GM19025 (cell line): ENCODE measurements at regions not wholly inside any gene's neighbourhood (a gene's known extent, or its start where the extent isn't known, plus 50 kb on each side); places are given as distances from the start of the nearest gene placed in this dataset.

Experiments used
- ATAC-seq: cut with Tn5 transposase; IDR thresholded peaks from one replicate; pipeline ENCODE4 v1.9.1; 2021; ENCODE audit warnings: mild to moderate bottlenecking, low read depth, moderate library complexity; ENCODE audit not compliant: unreplicated experiment

GRCh38 chr7:125602441-125602840 lies 672.8 kb upstream of the POT1 start:
- no peak for ATAC-seq

- ATAC-seq, result no peak
Observed at GRCh38 chr7:125599387-125599786, 669.8 kb upstream of the POT1 start.

DNA sequence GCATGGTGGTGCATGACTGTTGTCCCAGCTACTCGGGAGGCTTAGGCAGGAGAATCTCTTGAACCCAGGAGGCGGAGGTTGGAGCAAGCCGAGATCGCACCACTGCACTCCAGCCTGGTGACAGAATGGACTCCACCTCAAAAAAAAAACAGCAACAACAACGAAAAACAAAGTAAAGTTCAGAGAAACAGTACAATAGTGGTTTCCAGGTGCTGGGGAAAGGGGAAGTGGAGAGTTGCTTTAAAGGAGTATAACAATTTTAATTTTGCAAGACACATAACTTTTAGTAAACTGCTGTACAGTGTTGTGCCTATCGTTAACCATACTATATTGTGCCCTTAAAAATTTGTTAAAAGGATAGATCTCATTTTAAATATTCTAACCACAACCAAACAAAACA lies 662.7 kb upstream of the POT1 start:
- no peak for ATAC-seq

GRCh38 chr7:125573126-125573525 lies 643.5 kb upstream of the POT1 start:
- ATAC-seq, result no peak

DNA sequence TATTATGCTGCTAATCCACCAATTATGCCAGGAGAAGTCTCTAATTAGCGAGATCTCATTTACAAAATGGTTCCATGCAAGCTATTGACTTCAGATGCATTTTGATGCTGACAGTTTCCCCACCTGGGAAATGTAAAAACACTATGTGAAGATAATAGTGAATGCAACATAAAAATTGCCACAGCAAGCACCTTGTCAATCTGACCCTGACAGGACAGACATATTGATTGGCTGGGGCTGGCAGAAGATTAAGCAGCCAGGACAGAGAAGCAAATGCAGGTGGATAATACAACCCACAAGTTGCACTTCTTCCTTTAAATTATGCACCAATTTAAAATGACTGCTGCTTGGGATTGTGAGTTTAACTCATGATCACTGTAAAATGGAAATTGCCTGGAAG lies 642.8 kb upstream of the POT1 start:
- ATAC-seq, result no peak

DNA sequence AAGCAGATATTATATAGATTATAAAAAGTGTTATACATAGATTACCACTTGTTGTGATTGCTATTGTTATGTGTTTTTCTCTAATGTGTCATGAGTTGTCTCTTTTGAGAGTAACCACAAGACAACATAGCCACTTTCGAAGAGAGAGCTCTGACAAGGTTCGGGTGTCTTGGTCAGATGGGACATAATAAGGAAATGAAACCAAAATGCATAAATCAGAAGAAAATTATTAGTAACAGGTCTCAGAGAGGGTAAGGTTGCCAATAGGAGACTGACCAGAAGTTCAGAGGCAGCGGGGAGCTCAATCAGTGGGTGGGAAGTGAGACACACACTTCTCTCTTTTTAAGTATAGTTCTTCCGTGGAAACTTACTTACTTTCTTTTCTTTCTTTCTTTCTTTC lies 639.2 kb upstream of the POT1 start:
- ATAC-seq, result peak; percentile 98

DNA sequence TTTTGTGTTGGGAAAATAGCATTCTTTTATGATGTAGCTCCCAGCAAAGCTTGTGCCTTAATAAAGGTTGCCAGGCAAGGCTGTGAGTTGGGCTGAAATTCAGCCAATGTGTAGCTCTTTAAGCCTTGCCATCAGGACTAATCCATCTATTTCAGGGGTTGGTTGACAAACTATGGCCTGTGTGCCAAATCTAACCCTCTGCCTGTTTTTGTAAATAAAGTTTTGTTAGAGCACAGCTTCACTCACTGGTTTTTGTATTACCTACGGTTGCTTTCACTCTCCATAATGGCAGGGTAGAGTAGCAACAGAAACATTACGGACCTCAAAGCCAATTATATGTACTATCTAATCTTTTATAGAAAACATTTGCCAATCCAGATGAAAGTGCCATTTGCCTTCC lies 638.1 kb upstream of the POT1 start:
- no peak for ATAC-seq

GRCh38 chr7:125563964-125564529 lies 634.4 kb upstream of the POT1 start:
- no peak for ATAC-seq

DNA sequence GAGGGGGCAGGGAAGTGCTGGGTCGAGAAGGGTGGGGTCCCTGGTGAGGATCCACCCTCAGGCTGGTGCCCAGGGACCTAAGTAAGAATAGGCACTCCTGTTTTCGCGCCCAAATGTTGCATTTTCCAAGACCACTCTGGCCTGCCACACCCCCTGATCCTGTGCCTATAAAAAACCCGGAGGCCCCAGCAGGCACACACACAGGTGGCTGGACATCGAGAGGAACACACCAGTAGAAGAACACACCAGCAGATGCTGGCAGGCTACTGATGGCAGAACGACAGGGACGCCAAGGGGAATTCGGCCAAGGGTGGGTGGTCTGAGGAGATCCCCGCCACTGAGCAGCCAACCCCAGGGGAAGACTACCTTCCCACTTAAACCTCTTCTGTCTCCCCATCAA lies 633.9 kb upstream of the POT1 start:
- no peak for ATAC-seq

DNA sequence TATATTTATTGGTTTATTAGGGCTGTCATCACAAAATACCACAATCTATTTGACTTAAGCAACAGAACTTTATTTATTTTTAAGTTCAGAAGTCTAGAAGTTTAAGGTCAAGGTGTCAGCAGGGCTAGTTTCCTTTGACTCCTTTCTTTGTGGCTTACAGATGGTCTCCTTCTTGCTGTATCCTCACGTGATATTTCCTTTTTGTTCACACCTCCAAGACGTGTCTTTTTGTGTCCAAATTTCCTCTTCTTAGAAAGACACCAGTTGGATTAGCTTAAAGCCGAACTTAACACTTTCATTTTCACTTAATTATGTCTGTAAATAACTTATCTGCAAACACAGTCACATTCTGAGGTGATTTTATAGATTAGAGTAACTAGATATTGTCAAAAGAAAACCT lies 631.4 kb upstream of the POT1 start:
- ATAC-seq, result no peak

GRCh38 chr7:125559921-125560320 lies 630.3 kb upstream of the POT1 start:
- ATAC-seq, result no peak

DNA sequence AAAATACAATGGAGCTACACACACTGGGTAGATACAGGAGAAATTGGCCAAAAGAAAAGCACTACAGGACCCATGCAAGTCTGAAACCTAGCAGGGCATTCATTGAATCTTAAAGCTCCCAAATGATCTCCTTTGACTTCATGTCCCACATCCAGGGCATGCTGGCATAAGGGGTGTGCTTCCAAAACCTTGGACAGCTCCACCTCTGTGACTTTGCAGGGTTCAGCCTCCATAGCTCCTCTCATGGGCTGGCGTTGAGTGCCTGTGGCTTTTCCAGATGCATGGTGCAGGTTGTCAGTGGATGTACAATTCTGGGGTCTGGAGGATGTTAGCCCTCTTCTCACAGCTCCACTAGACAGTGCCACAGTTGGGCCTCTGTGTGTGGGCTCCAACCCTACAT lies 626.3 kb upstream of the POT1 start:
- ATAC-seq, result no peak

DNA sequence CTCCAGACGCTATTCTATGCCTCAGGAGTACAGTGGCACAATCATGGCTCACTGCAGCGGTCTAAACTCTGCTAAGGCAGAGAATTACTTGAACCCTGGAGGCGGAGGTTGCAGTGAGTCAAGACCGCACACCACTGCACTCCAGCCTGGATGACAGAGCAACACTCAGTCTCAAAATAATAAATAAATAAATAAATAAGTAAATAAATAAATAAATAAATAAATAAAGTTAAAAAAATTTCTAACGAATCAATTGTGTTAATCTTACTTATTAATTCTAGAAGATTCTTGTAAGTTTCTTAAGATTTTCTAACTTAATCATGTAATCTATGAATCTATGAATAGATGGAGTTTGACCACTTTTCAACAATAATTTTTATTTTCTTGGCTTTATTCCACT lies 621.4 kb upstream of the POT1 start:
- no peak for ATAC-seq

DNA sequence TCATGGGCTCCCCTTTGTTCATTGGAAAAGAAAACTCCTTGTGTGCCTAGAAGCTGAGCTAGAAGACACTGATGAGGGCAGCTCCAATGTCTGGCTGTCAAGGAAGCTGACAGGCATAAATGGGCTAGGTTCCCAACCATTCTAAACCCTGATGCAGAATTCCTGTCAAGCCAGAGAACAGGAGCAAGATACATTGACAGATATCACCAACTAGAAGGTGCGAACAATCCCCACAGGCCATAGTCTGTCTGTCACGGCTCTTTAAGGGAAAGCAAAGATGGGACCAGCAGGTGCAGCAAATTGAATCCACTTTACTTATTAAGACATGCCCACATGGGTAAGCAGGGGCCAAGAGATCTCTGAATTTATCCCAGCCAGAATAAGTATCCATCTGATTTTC lies 617.9 kb upstream of the POT1 start:
- no peak for ATAC-seq

DNA sequence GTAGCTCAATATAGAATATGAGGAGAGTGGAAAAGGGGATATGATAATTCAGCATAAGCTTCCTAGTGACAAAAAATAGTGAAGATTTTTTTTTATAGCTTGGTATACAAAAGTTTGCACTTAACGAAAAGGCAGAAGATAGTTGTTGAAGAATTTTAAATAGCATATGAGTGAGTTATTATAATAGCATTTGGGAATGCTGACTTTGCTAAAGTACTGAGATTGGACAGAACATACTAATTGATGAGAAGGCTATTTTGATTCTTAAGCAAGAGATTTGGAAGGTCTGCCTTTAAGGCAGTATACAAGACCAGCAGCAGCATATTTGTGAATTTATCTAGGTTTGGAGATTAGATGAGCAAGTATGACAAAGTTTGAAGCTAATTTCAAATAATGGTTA lies 600.9 kb upstream of the POT1 start:
- no peak for ATAC-seq

DNA sequence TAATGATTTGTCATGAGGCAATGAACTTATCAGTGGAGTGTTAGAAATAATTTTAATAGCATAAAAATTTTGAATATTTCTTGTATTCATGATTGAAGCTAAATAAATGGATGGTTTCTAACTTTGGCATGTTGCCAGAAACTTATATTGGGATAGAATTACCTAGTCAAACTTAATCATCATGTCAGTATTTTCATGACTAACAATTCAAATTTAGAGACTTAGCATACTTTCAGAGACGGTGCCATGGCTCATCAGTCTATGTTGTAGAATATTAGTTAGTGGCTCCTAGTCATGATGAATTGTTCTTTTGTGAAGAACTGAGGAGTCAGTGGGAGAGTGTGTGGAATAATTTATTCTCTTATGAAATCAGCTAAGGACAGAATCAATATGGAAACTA lies 599.6 kb upstream of the POT1 start:
- no peak for ATAC-seq

GRCh38 chr7:125526958-125527357 lies 597.3 kb upstream of the POT1 start:
- no peak for ATAC-seq

- ATAC-seq, result no peak
Observed at GRCh38 chr7:125526092-125526491, 596.5 kb upstream of the POT1 start.

DNA sequence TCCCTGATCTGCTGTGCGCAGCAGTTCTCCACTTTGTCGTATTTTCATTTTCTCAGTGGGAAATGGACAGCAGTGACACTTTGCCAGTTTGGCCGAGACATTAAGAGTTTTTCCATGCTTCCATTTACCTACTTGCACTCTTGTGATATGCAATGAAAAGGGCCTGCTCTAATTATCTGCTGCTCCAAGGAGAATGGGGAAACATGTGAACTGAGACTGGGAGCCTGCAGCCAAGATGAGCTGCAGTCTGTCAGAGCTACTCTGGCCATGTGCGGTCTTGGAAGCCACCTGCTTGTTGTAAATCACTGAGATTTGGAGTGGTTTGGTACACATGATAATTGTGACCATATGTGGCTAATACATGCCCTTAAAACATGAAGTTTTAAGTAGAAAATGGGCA lies 586.6 kb upstream of the POT1 start:
- ATAC-seq, result no peak

- ATAC-seq, result no peak
Observed at GRCh38 chr7:125512373-125512772, 582.7 kb upstream of the POT1 start.

DNA sequence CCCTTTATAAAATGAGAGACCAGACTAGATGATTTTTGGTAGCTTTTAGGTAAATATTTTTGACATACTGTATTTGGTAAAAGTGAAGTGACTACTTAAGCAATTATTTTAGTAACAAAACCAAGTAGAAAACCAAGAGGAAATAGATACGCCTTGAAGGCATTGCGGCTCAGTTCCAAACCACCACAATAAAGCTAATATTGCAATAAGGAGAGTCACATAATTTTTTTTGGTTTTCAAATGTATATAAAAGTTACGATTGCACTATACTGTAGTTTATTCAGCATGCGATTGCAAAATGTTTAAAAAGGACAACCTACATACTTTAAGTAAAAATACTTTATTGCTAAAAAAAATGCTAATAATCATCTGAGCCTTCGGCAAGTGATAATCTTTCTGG lies 581.7 kb upstream of the POT1 start:
- no peak for ATAC-seq

GRCh38 chr7:125506331-125506730 lies 576.7 kb upstream of the POT1 start:
- no peak for ATAC-seq

- no peak for ATAC-seq
Observed at GRCh38 chr7:125504848-125505247, 575.2 kb upstream of the POT1 start.
